Liver (tissue), 8 donors: ENCODE measurements at regions not wholly inside any gene's neighbourhood (a gene's known extent, or its start where the extent isn't known, plus 50 kb on each side); places are given as distances from the start of the nearest gene placed in this dataset.

Experiments
- DNase-seq: peaks from one replicate; pipeline ENCODE4 v3.0.0-alpha.2; 2017; ENCODE audit warnings: low spot score
- H3K27ac ChIP-seq, 2 donors: one replicate each; pipeline ENCODE4 v1.7.0; 2013; ENCODE audit warnings: inconsistent platforms in 2 of 2, low read length in 2 of 2, control low read depth in 1 of 2, low read depth in 1 of 2, mild to moderate bottlenecking in 1 of 2
- H3K27me3 ChIP-seq, 4 donors: one replicate each; pipeline versions ENCODE4 v1.6.1 to v1.7.0; 2013; ENCODE audit warnings: low read length in 3 of 4, inconsistent platforms in 1 of 4, mild to moderate bottlenecking in 1 of 4, moderate library complexity in 1 of 4; ENCODE audit not compliant: control insufficient read depth in 4 of 4, insufficient read depth in 4 of 4
- H3K36me3 ChIP-seq, 4 donors: one replicate each; pipeline versions ENCODE4 v1.6.1 to v1.7.0; 2013; ENCODE audit warnings: low read length in 3 of 4, mild to moderate bottlenecking in 3 of 4, low read depth in 1 of 4, moderate library complexity in 1 of 4; ENCODE audit not compliant: control insufficient read depth in 4 of 4, insufficient read depth in 3 of 4
- H3K4me1 ChIP-seq, 4 donors: one replicate each; pipeline versions ENCODE4 v1.6.1 to v1.7.0; 2013; ENCODE audit warnings: low read length in 3 of 4, mild to moderate bottlenecking in 3 of 4, moderate library complexity in 1 of 4; ENCODE audit not compliant: control insufficient read depth in 4 of 4, insufficient read depth in 4 of 4
- H3K4me3 ChIP-seq, 3 donors: one replicate each; pipeline versions ENCODE4 v1.6.1 to v1.7.0; 2013; ENCODE audit warnings: low read length in 3 of 3, control low read depth in 1 of 3, low read depth in 1 of 3, mild to moderate bottlenecking in 1 of 3
- H3K9ac ChIP-seq, 2 donors: one replicate each; pipeline ENCODE4 v1.7.0; 2013; ENCODE audit warnings: low read length in 2 of 2, mild to moderate bottlenecking in 2 of 2, moderate library complexity in 2 of 2, control low read depth in 1 of 2, low read depth in 1 of 2
- H3K9me3 ChIP-seq, 4 donors: one replicate each; pipeline versions ENCODE4 v1.6.1 to v1.7.0; 2013; ENCODE audit warnings: low read length in 3 of 4; ENCODE audit not compliant: control insufficient read depth in 4 of 4
- EGR1 ChIP-seq, 2 donors: IDR thresholded peaks; 2 replicates each; pipeline ENCODE4 v1.6.1; 2016 to 2018; ENCODE audit warnings: antibody characterized with exemption in 2 of 2, low read depth in 2 of 2
- FOXA1 ChIP-seq: IDR thresholded peaks from 2 replicates; pipeline ENCODE4 v1.6.1; 2016; ENCODE audit warnings: antibody characterized with exemption
- FOXA2 ChIP-seq: IDR thresholded peaks from 2 replicates; pipeline ENCODE4 v1.6.1; 2016; ENCODE audit warnings: antibody characterized with exemption
- GABPA ChIP-seq, 2 donors: IDR thresholded peaks in 1 of 2; conservative IDR thresholded peaks in 1 of 2; 2 replicates each; pipeline ENCODE4 v1.6.1; 2016; ENCODE audit warnings: antibody characterized with exemption in 2 of 2, mild to moderate bottlenecking in 1 of 2, moderate library complexity in 1 of 2
- HNF4A ChIP-seq, 2 donors: conservative IDR thresholded peaks; 2 replicates each; pipeline ENCODE4 v1.6.1; 2016; ENCODE audit warnings: antibody characterized with exemption in 2 of 2, mild to moderate bottlenecking in 2 of 2
- HNF4G ChIP-seq: IDR thresholded peaks from 2 replicates; pipeline ENCODE4 v1.6.1; 2016; ENCODE audit warnings: antibody characterized with exemption
- JUND ChIP-seq, 2 donors: IDR thresholded peaks; 2 replicates each; pipeline ENCODE4 v1.6.1; 2016; ENCODE audit warnings: antibody characterized with exemption in 2 of 2
- NR2F2 ChIP-seq: IDR thresholded peaks from 2 replicates; pipeline ENCODE4 v1.6.1; 2016; ENCODE audit warnings: antibody characterized with exemption
- RAD21 ChIP-seq, 2 donors: IDR thresholded peaks; 2 replicates each; pipeline ENCODE4 v1.6.1; 2016; ENCODE audit warnings: antibody characterized with exemption in 2 of 2, mild to moderate bottlenecking in 2 of 2
- RXRA ChIP-seq, 2 donors: IDR thresholded peaks; 2 replicates each; pipeline ENCODE4 v1.6.1; 2017 to 2018; ENCODE audit warnings: antibody characterized with exemption in 2 of 2, mild to moderate bottlenecking in 1 of 2
- TAF1 ChIP-seq: conservative IDR thresholded peaks from 2 replicates; pipeline ENCODE4 v1.6.1; 2016; ENCODE audit warnings: antibody characterized with exemption, mild to moderate bottlenecking
- YY1 ChIP-seq: IDR thresholded peaks from 2 replicates; pipeline ENCODE4 v1.6.1; 2016; ENCODE audit warnings: antibody characterized with exemption, mild to moderate bottlenecking
- WGBS: extraction: QIAGEN DNeasy Blood & Tissue Kit; methylation state at CpG from one replicate; pipeline ENCODE4 v1.1.7; 2013; 5-methylcytosine and 5-hydroxymethylcytosine counted together
- TF ChIP-seq, protein P1 (sequence below): fragments of 150-350 bp; IDR thresholded peaks from 2 replicates; pipeline ENCODE4 v1.5.1; 2017; ENCODE audit warnings: improper control_type of control experiment, low read depth, low read length; ENCODE audit not compliant: missing input control
- TF ChIP-seq, protein P2 (sequence below): IDR thresholded peaks from 2 replicates; pipeline ENCODE4 v1.6.1; 2016; ENCODE audit warnings: antibody characterized with exemption
- TF ChIP-seq, protein P3 (sequence below): IDR thresholded peaks from 2 replicates; pipeline ENCODE4 v1.6.1; 2016; ENCODE audit warnings: antibody characterized with exemption, mild to moderate bottlenecking
- TF ChIP-seq, protein P4 (sequence below): IDR thresholded peaks from 2 replicates; pipeline ENCODE4 v1.6.1; 2016; ENCODE audit warnings: antibody characterized with exemption
- donor health status: healthy.
- donor health status: healthy.
- donor health status: healthy.
- donor health status: healthy.
- donor health status: healthy.

DNA sequence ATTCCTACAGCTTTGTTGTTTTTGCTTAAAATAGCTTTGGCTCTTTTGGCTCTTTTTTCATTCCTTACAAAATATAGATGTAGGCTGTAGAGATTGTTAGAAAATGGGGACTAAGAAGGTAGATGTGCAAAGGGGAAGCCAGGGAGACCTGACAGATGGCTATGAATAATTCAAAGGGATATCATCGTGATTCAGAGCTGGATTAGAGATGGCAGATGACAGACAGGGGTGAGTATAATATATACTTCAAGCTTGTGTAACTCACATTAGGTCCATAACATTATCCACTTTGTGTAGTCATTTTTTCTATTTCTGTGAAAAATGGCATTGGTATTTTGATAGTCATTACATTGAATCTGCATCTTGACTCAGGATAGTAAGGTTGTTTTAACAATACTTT is 422.9 kb upstream of the ST6GAL2 start:
- no peaks in the 10 kb centered on the region for H3K4me1 ChIP-seq
- no peak overlapping the region for H3K4me3 ChIP-seq
- no peak for DNase-seq
- TF ChIP-seq FOXA2 (no peak), GABPA (IDR thresholded peaks at IDR 0.05 in 1 of 2, conservative IDR thresholded peaks at IDR 0.05 in 1 of 2) (no peak), NR2F2 (no peak), RAD21 (IDR thresholded peaks at IDR 0.05) (no peak), EGR1 (IDR thresholded peaks at IDR 0.05; ENCODE audit: low read depth in 2 of 2) (no peak), HNF4A (conservative IDR thresholded peaks at IDR 0.05) (no peak), JUND (IDR thresholded peaks at IDR 0.05) (no peak), RXRA (IDR thresholded peaks at IDR 0.05) (no peak), YY1 (no peak), TAF1 (no peak)
- TF ChIP-seq, protein P1, sequence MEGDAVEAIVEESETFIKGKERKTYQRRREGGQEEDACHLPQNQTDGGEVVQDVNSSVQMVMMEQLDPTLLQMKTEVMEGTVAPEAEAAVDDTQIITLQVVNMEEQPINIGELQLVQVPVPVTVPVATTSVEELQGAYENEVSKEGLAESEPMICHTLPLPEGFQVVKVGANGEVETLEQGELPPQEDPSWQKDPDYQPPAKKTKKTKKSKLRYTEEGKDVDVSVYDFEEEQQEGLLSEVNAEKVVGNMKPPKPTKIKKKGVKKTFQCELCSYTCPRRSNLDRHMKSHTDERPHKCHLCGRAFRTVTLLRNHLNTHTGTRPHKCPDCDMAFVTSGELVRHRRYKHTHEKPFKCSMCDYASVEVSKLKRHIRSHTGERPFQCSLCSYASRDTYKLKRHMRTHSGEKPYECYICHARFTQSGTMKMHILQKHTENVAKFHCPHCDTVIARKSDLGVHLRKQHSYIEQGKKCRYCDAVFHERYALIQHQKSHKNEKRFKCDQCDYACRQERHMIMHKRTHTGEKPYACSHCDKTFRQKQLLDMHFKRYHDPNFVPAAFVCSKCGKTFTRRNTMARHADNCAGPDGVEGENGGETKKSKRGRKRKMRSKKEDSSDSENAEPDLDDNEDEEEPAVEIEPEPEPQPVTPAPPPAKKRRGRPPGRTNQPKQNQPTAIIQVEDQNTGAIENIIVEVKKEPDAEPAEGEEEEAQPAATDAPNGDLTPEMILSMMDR, result no peak
- H3K36me3 ChIP-seq, result no peaks in the 10 kb centered on the region
- no peaks in the 10 kb centered on the region for H3K9me3 ChIP-seq
- H3K27ac ChIP-seq, result no peak overlapping the region
- WGBS, result 64% methylated on average over 1 of the region's 1 CpG
- H3K9ac ChIP-seq, result no peak overlapping the region
- peaks cover 0 to 3% (median 0%) of the 10 kb centered on the region in 4 donors for H3K27me3 ChIP-seq

DNA sequence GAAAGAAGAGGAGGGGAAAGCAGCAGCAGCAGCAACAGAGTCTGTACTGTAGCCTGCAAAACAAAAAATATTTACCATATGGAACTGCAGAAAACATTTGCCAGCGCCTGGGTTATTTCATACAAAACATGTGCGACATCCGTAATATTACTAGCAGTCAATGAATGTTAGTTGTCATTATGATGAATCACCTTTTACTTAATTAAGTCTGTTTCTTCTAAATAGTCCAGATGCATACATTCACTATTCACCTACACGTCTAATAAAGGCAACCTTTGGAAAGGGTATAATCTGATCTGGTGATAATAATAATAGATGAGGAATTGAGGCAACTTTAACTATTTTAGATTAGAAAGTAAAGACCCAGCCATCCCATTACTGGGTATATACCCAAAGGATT is 426.3 kb upstream of the ST6GAL2 start:
- DNase-seq, result no peak
- no peak overlapping the region for H3K27ac ChIP-seq
- no peak overlapping the region for H3K4me3 ChIP-seq
- no peaks in the 10 kb centered on the region for H3K4me1 ChIP-seq
- no peaks in the 10 kb centered on the region for H3K9me3 ChIP-seq
- no peak overlapping the region for H3K9ac ChIP-seq
- H3K27me3 ChIP-seq, result peaks cover 0 to 3% (median 0%) of the 10 kb centered on the region in 4 donors
- TF ChIP-seq FOXA2 (no peak), GABPA (IDR thresholded peaks at IDR 0.05 in 1 of 2, conservative IDR thresholded peaks at IDR 0.05 in 1 of 2) (no peak), FOXA1 (no peak), RXRA (IDR thresholded peaks at IDR 0.05) (no peak), EGR1 (IDR thresholded peaks at IDR 0.05; ENCODE audit: low read depth in 2 of 2) (no peak), YY1 (no peak), HNF4A (conservative IDR thresholded peaks at IDR 0.05) (no peak), JUND (IDR thresholded peaks at IDR 0.05) (no peak), HNF4G (no peak), RAD21 (IDR thresholded peaks at IDR 0.05) (no peak), NR2F2 (no peak)
- TF ChIP-seq, protein P2, sequence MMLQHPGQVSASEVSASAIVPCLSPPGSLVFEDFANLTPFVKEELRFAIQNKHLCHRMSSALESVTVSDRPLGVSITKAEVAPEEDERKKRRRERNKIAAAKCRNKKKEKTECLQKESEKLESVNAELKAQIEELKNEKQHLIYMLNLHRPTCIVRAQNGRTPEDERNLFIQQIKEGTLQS, result no peak
- TF ChIP-seq, protein P3, sequence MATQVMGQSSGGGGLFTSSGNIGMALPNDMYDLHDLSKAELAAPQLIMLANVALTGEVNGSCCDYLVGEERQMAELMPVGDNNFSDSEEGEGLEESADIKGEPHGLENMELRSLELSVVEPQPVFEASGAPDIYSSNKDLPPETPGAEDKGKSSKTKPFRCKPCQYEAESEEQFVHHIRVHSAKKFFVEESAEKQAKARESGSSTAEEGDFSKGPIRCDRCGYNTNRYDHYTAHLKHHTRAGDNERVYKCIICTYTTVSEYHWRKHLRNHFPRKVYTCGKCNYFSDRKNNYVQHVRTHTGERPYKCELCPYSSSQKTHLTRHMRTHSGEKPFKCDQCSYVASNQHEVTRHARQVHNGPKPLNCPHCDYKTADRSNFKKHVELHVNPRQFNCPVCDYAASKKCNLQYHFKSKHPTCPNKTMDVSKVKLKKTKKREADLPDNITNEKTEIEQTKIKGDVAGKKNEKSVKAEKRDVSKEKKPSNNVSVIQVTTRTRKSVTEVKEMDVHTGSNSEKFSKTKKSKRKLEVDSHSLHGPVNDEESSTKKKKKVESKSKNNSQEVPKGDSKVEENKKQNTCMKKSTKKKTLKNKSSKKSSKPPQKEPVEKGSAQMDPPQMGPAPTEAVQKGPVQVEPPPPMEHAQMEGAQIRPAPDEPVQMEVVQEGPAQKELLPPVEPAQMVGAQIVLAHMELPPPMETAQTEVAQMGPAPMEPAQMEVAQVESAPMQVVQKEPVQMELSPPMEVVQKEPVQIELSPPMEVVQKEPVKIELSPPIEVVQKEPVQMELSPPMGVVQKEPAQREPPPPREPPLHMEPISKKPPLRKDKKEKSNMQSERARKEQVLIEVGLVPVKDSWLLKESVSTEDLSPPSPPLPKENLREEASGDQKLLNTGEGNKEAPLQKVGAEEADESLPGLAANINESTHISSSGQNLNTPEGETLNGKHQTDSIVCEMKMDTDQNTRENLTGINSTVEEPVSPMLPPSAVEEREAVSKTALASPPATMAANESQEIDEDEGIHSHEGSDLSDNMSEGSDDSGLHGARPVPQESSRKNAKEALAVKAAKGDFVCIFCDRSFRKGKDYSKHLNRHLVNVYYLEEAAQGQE, result no peak
- TF ChIP-seq, protein P1, result no peak
- TF ChIP-seq, protein P4, sequence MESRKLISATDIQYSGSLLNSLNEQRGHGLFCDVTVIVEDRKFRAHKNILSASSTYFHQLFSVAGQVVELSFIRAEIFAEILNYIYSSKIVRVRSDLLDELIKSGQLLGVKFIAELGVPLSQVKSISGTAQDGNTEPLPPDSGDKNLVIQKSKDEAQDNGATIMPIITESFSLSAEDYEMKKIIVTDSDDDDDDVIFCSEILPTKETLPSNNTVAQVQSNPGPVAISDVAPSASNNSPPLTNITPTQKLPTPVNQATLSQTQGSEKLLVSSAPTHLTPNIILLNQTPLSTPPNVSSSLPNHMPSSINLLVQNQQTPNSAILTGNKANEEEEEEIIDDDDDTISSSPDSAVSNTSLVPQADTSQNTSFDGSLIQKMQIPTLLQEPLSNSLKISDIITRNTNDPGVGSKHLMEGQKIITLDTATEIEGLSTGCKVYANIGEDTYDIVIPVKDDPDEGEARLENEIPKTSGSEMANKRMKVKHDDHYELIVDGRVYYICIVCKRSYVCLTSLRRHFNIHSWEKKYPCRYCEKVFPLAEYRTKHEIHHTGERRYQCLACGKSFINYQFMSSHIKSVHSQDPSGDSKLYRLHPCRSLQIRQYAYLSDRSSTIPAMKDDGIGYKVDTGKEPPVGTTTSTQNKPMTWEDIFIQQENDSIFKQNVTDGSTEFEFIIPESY, result no peak
- H3K36me3 ChIP-seq, result no peaks in the 10 kb centered on the region
- 83% methylated on average over 4 of the region's 4 CpGs for WGBS
